ENCODE measurements at regions not wholly inside any gene's neighbourhood (a gene's known extent, or its start where the extent isn't known, plus 50 kb on each side); places are given as distances from the start of the nearest gene placed in this dataset.

DNA sequence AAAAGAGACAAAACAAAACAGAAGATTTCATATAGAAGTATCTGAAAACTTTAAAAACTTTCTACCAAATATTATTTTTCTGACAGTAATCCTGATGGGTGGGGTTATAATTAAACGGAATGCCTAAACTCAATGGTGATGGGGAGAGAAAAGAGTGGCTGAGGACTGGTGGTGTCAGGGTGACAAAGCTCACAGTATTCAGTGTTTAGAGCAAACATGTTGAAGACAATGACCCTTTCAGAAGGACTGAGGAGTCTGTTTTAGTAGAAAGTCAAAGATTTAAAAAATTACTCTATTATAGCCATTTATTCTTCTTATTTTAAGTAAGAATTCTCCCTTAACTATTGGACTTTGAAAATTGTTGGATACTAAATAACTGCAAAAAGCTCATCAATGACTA lies 1144.0 kb downstream of the TAF11L14 start:
- TF ChIP-seq, protein P1, sequence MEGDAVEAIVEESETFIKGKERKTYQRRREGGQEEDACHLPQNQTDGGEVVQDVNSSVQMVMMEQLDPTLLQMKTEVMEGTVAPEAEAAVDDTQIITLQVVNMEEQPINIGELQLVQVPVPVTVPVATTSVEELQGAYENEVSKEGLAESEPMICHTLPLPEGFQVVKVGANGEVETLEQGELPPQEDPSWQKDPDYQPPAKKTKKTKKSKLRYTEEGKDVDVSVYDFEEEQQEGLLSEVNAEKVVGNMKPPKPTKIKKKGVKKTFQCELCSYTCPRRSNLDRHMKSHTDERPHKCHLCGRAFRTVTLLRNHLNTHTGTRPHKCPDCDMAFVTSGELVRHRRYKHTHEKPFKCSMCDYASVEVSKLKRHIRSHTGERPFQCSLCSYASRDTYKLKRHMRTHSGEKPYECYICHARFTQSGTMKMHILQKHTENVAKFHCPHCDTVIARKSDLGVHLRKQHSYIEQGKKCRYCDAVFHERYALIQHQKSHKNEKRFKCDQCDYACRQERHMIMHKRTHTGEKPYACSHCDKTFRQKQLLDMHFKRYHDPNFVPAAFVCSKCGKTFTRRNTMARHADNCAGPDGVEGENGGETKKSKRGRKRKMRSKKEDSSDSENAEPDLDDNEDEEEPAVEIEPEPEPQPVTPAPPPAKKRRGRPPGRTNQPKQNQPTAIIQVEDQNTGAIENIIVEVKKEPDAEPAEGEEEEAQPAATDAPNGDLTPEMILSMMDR (IDR thresholded peaks at IDR 0.05; ENCODE audit: insufficient read depth, low read length, poor library complexity, severe bottlenecking): no peak
- no peak for DNase-seq (ENCODE audit: low read depth)
- H3K4me3 ChIP-seq (ENCODE audit: low read depth, low read length): no peak overlapping the region
- H3K27me3 ChIP-seq (ENCODE audit: control insufficient read depth, insufficient read depth, low read length): no peaks in the 10 kb centered on the region
- no peaks in the 10 kb centered on the region for H3K36me3 ChIP-seq (ENCODE audit: control insufficient read depth, insufficient read depth, low read length)

DNA sequence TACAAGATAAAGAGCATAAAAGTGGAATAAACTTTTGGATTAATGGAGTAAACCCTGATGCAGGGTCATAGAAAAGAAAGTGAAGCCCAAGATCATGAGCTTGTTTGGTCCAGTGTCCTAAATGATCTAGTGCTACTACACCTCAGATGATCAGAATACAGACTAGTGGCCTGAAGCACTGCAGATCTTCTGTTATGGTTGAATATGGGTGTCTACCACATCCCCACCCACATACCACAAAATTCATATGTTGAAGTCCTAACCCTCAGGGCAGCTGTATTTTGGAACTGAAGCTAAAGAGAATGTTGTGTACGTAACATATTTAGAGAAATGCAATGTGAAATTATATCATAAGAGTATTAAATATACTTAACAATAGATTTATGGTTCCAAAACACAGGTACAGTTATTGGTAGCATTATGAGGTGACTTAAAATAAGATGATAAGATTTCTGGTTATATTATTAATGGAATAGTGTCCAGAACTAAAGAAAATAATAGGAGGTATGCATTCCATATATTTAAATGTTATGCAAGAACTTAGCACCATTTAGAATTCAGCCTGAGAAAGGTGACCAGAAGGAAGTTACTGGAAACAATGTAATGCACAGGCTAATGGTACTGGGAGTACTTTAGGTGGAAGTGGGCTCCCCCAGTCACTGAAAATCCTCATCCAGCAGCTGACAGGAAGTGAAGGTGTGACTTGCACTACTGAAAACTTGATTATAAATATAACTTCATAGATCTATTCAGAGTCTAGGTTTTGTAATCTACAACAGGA lies 1155.1 kb downstream of the TAF11L14 start:
- Histone ChIP-seq H3K36me3 (ENCODE audit: control insufficient read depth, insufficient read depth, low read length) (no peaks in the 10 kb centered on the region), H3K4me3 (ENCODE audit: low read depth, low read length) (no peak overlapping the region), H3K27me3 (ENCODE audit: control insufficient read depth, insufficient read depth, low read length) (no peaks in the 10 kb centered on the region)
- TF ChIP-seq, protein P1 (IDR thresholded peaks at IDR 0.05; ENCODE audit: insufficient read depth, low read length, poor library complexity, severe bottlenecking): no peak
- no peak for DNase-seq (ENCODE audit: low read depth)

- peak; percentile 7 for DNase-seq (ENCODE audit: low read depth)
- no peaks in the 10 kb centered on the region for H3K27me3 ChIP-seq (ENCODE audit: control insufficient read depth, insufficient read depth, low read length)
- TF ChIP-seq, protein P1 (IDR thresholded peaks at IDR 0.05; ENCODE audit: insufficient read depth, low read length, poor library complexity, severe bottlenecking): no peak
- H3K4me3 ChIP-seq (ENCODE audit: low read depth, low read length): no peak overlapping the region
- no peaks in the 10 kb centered on the region for H3K36me3 ChIP-seq (ENCODE audit: control insufficient read depth, insufficient read depth, low read length)
These were observed 1157.9 kb downstream of the TAF11L14 start for GRCh38 chr5:18792145-18792544.

GRCh38 chr5:18797222-18797621 lies 1163.0 kb downstream of the TAF11L14 start:
- Histone ChIP-seq H3K27me3 (ENCODE audit: control insufficient read depth, insufficient read depth, low read length) (no peaks in the 10 kb centered on the region), H3K4me3 (ENCODE audit: low read depth, low read length) (no peak overlapping the region), H3K36me3 (ENCODE audit: control insufficient read depth, insufficient read depth, low read length) (no peaks in the 10 kb centered on the region)
- no peak for DNase-seq (ENCODE audit: low read depth)
- TF ChIP-seq, protein P1 (IDR thresholded peaks at IDR 0.05; ENCODE audit: insufficient read depth, low read length, poor library complexity, severe bottlenecking): no peak

GRCh38 chr5:18798058-18798457 lies 1163.8 kb downstream of the TAF11L14 start:
- no peaks in the 10 kb centered on the region for H3K36me3 ChIP-seq (ENCODE audit: control insufficient read depth, insufficient read depth, low read length)
- TF ChIP-seq, protein P1 (IDR thresholded peaks at IDR 0.05; ENCODE audit: insufficient read depth, low read length, poor library complexity, severe bottlenecking): no peak
- no peak for DNase-seq (ENCODE audit: low read depth)
- H3K27me3 ChIP-seq (ENCODE audit: control insufficient read depth, insufficient read depth, low read length): no peaks in the 10 kb centered on the region
- no peak overlapping the region for H3K4me3 ChIP-seq (ENCODE audit: low read depth, low read length)

All from kidney epithelial cell (primary cell).